Epithelial cell of proximal tubule (primary cell): ENCODE measurements at regions not wholly inside any gene's neighbourhood (a gene's known extent, or its start where the extent isn't known, plus 50 kb on each side); places are given as distances from the start of the nearest gene placed in this dataset.
A peak's percentile ranks its signal among the peaks of the same experiment; 100 is the strongest.

Experiments used
- DNase-seq: peaks from one replicate; pipeline ENCODE4 v3.0.0-alpha.2; 2011; ENCODE audit warnings: low read depth
- H3K4me3 ChIP-seq: 2 replicates; pipeline ENCODE4 v1.5.1; 2011; ENCODE audit warnings: low read depth, mild to moderate bottlenecking, low read length
- CTCF ChIP-seq: conservative IDR thresholded peaks from 2 replicates; pipeline ENCODE4 v1.5.1; 2012; ENCODE audit warnings: low read depth, mild to moderate bottlenecking, low read length

GRCh38 chr2:104703669-104704068 is 150.2 kb upstream of the POU3F3 start:
- no peak for DNase-seq
- TF ChIP-seq CTCF = no peak
- no peak overlapping the region for H3K4me3 ChIP-seq

- no peak overlapping the region for H3K4me3 ChIP-seq
- DNase-seq = no peak
- TF ChIP-seq CTCF = no peak
Observed at GRCh38 chr2:104704496-104705245, 149.2 kb upstream of the POU3F3 start.

- H3K4me3 ChIP-seq = no peak overlapping the region
- TF ChIP-seq CTCF = no peak
- DNase-seq = no peak
Observed at GRCh38 chr2:104707056-104707455, 146.9 kb upstream of the POU3F3 start.

- H3K4me3 ChIP-seq = no peak overlapping the region
- no peak for DNase-seq
- TF ChIP-seq CTCF = no peak
Observed at GRCh38 chr2:104708967-104709366, 144.9 kb upstream of the POU3F3 start.

- H3K4me3 ChIP-seq = no peak overlapping the region
- no peak for TF ChIP-seq CTCF
- DNase-seq = no peak
Observed at GRCh38 chr2:104716061-104716460, 137.9 kb upstream of the POU3F3 start.

- no peak overlapping the region for H3K4me3 ChIP-seq
- no peak for DNase-seq
- peak; percentile 60 for TF ChIP-seq CTCF
Observed at GRCh38 chr2:104733226-104733943, 120.5 kb upstream of the POU3F3 start.
